Transverse colon (tissue), 3 donors: ENCODE measurements at regions not wholly inside any gene's neighbourhood (a gene's known extent, or its start where the extent isn't known, plus 50 kb on each side); places are given as distances from the start of the nearest gene placed in this dataset.
"Not testable (repeated sequence)": the region's sequence is repeated elsewhere in the genome, so short reads cannot be mapped to it uniquely, and the experiment has no call there.

Experiments
- EP300 ChIP-seq: sonication (generic); formaldehyde crosslinking; IDR thresholded peaks from one replicate; pipeline ENCODE4 v1.6.1; 2017; ENCODE audit warnings: antibody characterized with exemption, low read depth
- TF ChIP-seq, protein P1 (sequence below), 5 experiments: fragments of 200-600 bp in 3 of 5; fragments of 450-650 bp in 2 of 5; sonication (generic) in 3 of 5; IDR thresholded peaks; 1 replicate in 2 of 5; 2 replicates in 3 of 5; pipeline ENCODE4 v1.5.1; 2016 to 2017; ENCODE audit warnings: antibody characterized with exemption in 5 of 5, inconsistent platforms in 3 of 5, mild to moderate bottlenecking in 2 of 5, moderate library complexity in 1 of 5

DNA sequence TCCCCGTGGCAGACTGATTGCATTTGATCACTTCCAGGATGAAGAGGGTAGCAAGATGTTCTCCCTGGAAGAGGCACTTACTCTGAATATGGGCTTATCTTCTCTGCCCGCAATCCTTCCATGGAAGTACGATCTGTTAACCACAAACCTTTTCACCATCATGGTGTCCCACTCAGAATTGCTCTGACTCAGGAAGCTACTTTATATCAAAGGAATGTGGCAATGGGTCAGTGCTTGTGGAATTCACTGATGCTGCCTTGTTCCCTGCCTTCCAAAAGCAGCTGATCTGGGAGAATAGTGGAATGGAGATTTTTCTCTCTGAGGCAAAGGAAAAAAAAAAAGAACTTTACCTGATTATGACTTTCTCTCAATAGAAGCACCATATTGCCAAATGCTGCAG, 306.1 kb upstream of the WSB1 start:
- TF ChIP-seq, protein P1, sequence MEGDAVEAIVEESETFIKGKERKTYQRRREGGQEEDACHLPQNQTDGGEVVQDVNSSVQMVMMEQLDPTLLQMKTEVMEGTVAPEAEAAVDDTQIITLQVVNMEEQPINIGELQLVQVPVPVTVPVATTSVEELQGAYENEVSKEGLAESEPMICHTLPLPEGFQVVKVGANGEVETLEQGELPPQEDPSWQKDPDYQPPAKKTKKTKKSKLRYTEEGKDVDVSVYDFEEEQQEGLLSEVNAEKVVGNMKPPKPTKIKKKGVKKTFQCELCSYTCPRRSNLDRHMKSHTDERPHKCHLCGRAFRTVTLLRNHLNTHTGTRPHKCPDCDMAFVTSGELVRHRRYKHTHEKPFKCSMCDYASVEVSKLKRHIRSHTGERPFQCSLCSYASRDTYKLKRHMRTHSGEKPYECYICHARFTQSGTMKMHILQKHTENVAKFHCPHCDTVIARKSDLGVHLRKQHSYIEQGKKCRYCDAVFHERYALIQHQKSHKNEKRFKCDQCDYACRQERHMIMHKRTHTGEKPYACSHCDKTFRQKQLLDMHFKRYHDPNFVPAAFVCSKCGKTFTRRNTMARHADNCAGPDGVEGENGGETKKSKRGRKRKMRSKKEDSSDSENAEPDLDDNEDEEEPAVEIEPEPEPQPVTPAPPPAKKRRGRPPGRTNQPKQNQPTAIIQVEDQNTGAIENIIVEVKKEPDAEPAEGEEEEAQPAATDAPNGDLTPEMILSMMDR (IDR thresholded peaks at IDR 0.05) = not testable (repeated sequence)
- TF ChIP-seq EP300 = not testable (repeated sequence)
